MM.1S (cell line): ENCODE measurements at regions not wholly inside any gene's neighbourhood (a gene's known extent, or its start where the extent isn't known, plus 50 kb on each side); places are given as distances from the start of the nearest gene placed in this dataset.

Experiments
- DNase-seq: peaks from one replicate; pipeline ENCODE4 v3.0.0-alpha.2; 2015
- H2AFZ ChIP-seq: fragments of 300-600 bp; sonication (generic); 2 replicates; pipeline ENCODE4 v1.6.0; 2016; ENCODE audit warnings: antibody characterized with exemption, low read length
- H3F3A ChIP-seq: fragments of 300-600 bp; sonication (generic); 2 replicates; pipeline ENCODE4 v1.6.1; 2016; ENCODE audit warnings: mild to moderate bottlenecking, antibody characterized with exemption, low read length, moderate library complexity, mixed read lengths; ENCODE audit not compliant: insufficient read depth
- H3K27ac ChIP-seq: fragments of 300-600 bp; sonication (generic); 2 replicates; pipeline ENCODE4 v1.5.1; 2016; ENCODE audit warnings: mild to moderate bottlenecking, low read length
- H3K27me3 ChIP-seq: fragments of 300-600 bp; sonication (generic); replicated peaks from 2 replicates; pipeline ENCODE4 v1.6.0; 2016; ENCODE audit warnings: low read length; ENCODE audit not compliant: insufficient read depth
- H3K36me3 ChIP-seq: fragments of 300-600 bp; sonication (generic); replicated peaks from 2 replicates; pipeline ENCODE4 v1.6.1; 2016; ENCODE audit warnings: mild to moderate bottlenecking, low read length, mixed read lengths; ENCODE audit not compliant: insufficient read depth
- H3K4me1 ChIP-seq: fragments of 300-600 bp; sonication (generic); 2 replicates; pipeline ENCODE4 v1.6.1; 2016; ENCODE audit warnings: low read length, mixed read lengths
- H3K4me2 ChIP-seq: fragments of 300-600 bp; sonication (generic); 2 replicates; pipeline ENCODE4 v1.6.0; 2016; ENCODE audit warnings: low read depth, low read length
- H3K4me3 ChIP-seq: fragments of 300-600 bp; sonication (generic); 2 replicates; pipeline ENCODE4 v1.5.1; 2016; ENCODE audit warnings: low read length, mixed read lengths
- H3K79me2 ChIP-seq: fragments of 300-600 bp; sonication (generic); 2 replicates; pipeline ENCODE4 v1.6.1; 2016; ENCODE audit warnings: mixed run types, low read length, mixed read lengths
- H3K9ac ChIP-seq: fragments of 300-600 bp; sonication (generic); 2 replicates; pipeline ENCODE4 v1.6.1; 2016; ENCODE audit warnings: low read length, mixed read lengths
- H3K9me2 ChIP-seq: fragments of 300-600 bp; sonication (generic); replicated peaks from 2 replicates; pipeline ENCODE4 v1.6.1; 2016; ENCODE audit warnings: mild to moderate bottlenecking, low read length, mixed read lengths; ENCODE audit not compliant: insufficient read depth
- H3K9me3 ChIP-seq: fragments of 300-600 bp; sonication (generic); replicated peaks from 2 replicates; pipeline ENCODE4 v1.6.1; 2016; ENCODE audit warnings: mild to moderate bottlenecking, low read length, mixed read lengths; ENCODE audit not compliant: insufficient read depth
- H4K20me1 ChIP-seq: fragments of 300-600 bp; sonication (generic); 2 replicates; pipeline ENCODE4 v1.6.1; 2016; ENCODE audit warnings: mild to moderate bottlenecking, low read length, moderate library complexity, mixed read lengths; ENCODE audit not compliant: insufficient read depth
- EZH2 ChIP-seq: fragments of 300-600 bp; sonication (generic); optimal IDR thresholded peaks from 2 replicates; pipeline ENCODE3; 2017; ENCODE audit warnings: low read depth, mild to moderate bottlenecking, antibody characterized with exemption, low read length, mixed read lengths
- EZH2phosphoT487 ChIP-seq: fragments of 300-600 bp; sonication (generic); IDR thresholded peaks from 2 replicates; pipeline ENCODE4 v1.6.1; 2018; ENCODE audit warnings: antibody characterized with exemption, low read length
- TF ChIP-seq, protein P1 (sequence below): fragments of 300-600 bp; sonication (generic); IDR thresholded peaks from 2 replicates; pipeline ENCODE4 v1.5.1; 2016; ENCODE audit warnings: antibody characterized with exemption, low read length, mixed read lengths

DNA sequence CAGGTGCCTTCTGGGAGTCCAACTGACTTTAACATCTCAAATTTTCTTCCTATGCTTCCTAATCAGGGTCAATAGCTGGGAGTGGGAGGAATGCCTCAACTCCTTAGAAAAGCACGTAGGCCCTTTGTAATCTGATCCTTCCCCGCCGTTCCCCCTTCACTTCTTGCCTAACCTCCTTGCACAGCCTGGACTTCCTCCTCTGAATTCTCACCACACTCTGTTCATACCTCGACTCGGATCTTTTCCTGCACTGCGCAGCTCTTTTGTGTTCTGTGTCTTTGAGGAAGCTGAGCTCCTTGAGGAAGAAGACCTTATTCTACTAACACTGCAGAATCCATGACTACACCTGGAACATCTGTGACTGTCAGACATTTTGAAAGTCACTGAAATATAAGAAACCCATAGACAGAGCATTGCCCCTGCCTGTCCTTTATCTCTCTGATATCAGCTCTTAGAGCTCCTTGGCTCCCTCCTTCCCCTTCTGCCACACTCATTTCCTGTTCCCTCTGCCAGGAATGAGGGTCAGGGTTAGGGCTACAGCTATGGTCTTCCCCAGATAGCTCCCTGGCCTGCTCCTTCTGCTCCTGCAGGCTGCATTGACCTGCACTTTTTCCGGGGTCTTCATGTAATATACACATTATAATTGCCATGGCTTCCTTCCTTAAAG lies 140.2 kb upstream of the LDB2 start:
- no peak overlapping the region for H3K4me3 ChIP-seq
- no peak overlapping the region for H3K27ac ChIP-seq
- no peak overlapping the region for H2AFZ ChIP-seq
- no peak for TF ChIP-seq EZH2phosphoT487
- TF ChIP-seq, protein P1, sequence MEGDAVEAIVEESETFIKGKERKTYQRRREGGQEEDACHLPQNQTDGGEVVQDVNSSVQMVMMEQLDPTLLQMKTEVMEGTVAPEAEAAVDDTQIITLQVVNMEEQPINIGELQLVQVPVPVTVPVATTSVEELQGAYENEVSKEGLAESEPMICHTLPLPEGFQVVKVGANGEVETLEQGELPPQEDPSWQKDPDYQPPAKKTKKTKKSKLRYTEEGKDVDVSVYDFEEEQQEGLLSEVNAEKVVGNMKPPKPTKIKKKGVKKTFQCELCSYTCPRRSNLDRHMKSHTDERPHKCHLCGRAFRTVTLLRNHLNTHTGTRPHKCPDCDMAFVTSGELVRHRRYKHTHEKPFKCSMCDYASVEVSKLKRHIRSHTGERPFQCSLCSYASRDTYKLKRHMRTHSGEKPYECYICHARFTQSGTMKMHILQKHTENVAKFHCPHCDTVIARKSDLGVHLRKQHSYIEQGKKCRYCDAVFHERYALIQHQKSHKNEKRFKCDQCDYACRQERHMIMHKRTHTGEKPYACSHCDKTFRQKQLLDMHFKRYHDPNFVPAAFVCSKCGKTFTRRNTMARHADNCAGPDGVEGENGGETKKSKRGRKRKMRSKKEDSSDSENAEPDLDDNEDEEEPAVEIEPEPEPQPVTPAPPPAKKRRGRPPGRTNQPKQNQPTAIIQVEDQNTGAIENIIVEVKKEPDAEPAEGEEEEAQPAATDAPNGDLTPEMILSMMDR = no peak
- no peak for TF ChIP-seq EZH2
- no peaks in the 10 kb centered on the region for H4K20me1 ChIP-seq
- DNase-seq = no peak
- no peak overlapping the region for H3K9ac ChIP-seq
- H3K4me2 ChIP-seq = no peak overlapping the region
- H3K4me1 ChIP-seq = no peaks in the 10 kb centered on the region
- H3F3A ChIP-seq = no peaks in the 10 kb centered on the region
- no peaks in the 10 kb centered on the region for H3K9me3 ChIP-seq
- no peaks in the 10 kb centered on the region for H3K79me2 ChIP-seq
- H3K36me3 ChIP-seq = no peaks in the 10 kb centered on the region
- H3K27me3 ChIP-seq = no peaks in the 10 kb centered on the region
- no peaks in the 10 kb centered on the region for H3K9me2 ChIP-seq

DNA sequence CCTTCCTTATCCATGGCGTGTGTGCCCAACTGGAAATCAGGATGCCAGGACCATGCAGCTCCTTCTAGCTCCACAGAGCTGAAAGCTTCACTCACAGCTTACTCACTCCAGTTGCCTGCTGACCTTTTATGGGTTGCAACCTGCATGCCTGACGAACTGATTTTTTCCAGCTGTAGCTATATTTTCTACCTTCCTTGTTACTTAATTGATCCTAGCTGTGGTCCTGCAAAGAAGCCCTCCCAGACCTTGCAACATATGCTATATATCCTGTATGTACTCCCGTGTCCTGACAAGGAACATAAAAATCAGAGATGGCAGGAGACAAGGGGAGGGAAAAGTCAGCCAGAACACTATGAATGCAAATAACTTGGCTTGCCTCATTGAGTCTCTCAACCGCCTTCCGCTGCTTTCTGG lies 135.3 kb upstream of the LDB2 start:
- no peak overlapping the region for H3K4me2 ChIP-seq
- no peaks in the 10 kb centered on the region for H3K36me3 ChIP-seq
- no peak overlapping the region for H2AFZ ChIP-seq
- no peak overlapping the region for H3K4me3 ChIP-seq
- H3K27ac ChIP-seq = no peak overlapping the region
- no peaks in the 10 kb centered on the region for H3K9me2 ChIP-seq
- no peak for DNase-seq
- no peaks in the 10 kb centered on the region for H4K20me1 ChIP-seq
- no peaks in the 10 kb centered on the region for H3K79me2 ChIP-seq
- no peak for TF ChIP-seq EZH2
- TF ChIP-seq, protein P1 = no peak
- no peak for TF ChIP-seq EZH2phosphoT487
- H3K4me1 ChIP-seq = no peaks in the 10 kb centered on the region
- H3K9ac ChIP-seq = no peak overlapping the region
- no peaks in the 10 kb centered on the region for H3K9me3 ChIP-seq
- H3F3A ChIP-seq = no peaks in the 10 kb centered on the region
- no peaks in the 10 kb centered on the region for H3K27me3 ChIP-seq

DNA sequence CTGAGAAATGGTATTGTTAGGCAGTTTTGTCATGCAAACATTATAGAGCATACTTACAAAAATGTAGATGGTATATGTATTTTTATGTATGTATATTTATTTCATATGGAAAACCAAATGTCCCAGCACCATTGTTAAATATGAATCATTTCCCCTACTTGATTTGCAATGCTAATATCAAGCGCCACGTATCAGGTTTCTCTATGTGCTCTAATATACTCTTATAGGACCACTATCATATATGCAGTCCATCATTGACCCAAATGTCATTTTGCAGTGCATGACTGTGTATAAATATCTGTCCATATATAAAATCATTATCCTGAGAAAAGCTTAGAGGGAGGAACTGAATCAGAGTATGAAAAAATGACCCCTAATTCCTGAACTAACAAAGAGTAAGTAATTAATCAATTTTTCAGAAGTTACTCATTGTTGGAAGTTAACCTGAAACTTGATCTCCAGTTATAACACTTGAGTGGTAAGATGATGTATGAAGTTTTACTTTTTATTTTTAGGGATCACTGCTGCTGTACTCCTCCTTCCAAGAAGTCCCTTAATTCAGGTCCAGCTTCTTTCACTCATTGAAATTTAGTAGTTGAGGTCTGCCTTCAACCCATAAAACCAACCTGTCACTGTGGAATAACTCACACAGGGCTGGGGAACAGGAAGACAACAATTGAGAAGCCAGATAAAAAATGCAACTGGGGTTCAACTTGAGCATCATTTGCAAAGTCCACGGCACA lies 134.8 kb upstream of the LDB2 start:
- H3K9me3 ChIP-seq = no peaks in the 10 kb centered on the region
- H3K4me2 ChIP-seq = no peak overlapping the region

More for the DNA sequence above, 134.8 kb upstream of the LDB2 start:
- H3K9ac ChIP-seq = no peak overlapping the region
- no peaks in the 10 kb centered on the region for H3F3A ChIP-seq
- H4K20me1 ChIP-seq = no peaks in the 10 kb centered on the region
- no peaks in the 10 kb centered on the region for H3K27me3 ChIP-seq
- no peaks in the 10 kb centered on the region for H3K79me2 ChIP-seq
- no peak for DNase-seq
- no peak overlapping the region for H3K4me3 ChIP-seq
- H3K9me2 ChIP-seq = no peaks in the 10 kb centered on the region
- H2AFZ ChIP-seq = no peak overlapping the region
- no peaks in the 10 kb centered on the region for H3K36me3 ChIP-seq
- H3K27ac ChIP-seq = no peak overlapping the region
- TF ChIP-seq EZH2 (no peak), EZH2phosphoT487 (no peak)
- TF ChIP-seq, protein P1 = no peak
- no peaks in the 10 kb centered on the region for H3K4me1 ChIP-seq
